GM12872 (cell line): ENCODE measurements at regions not wholly inside any gene's neighbourhood (a gene's known extent, or its start where the extent isn't known, plus 50 kb on each side); places are given as distances from the start of the nearest gene placed in this dataset.

Experiments
- TF ChIP-seq, protein P1 (sequence below): IDR thresholded peaks from 3 replicates; pipeline ENCODE4 v1.5.1; 2011; ENCODE audit warnings: low read depth, mild to moderate bottlenecking, low read length, moderate library complexity; ENCODE audit not compliant: insufficient read depth

GRCh38 chr2:176577054-176577453 is 307.8 kb downstream of the MTX2 start:
- TF ChIP-seq, protein P1, sequence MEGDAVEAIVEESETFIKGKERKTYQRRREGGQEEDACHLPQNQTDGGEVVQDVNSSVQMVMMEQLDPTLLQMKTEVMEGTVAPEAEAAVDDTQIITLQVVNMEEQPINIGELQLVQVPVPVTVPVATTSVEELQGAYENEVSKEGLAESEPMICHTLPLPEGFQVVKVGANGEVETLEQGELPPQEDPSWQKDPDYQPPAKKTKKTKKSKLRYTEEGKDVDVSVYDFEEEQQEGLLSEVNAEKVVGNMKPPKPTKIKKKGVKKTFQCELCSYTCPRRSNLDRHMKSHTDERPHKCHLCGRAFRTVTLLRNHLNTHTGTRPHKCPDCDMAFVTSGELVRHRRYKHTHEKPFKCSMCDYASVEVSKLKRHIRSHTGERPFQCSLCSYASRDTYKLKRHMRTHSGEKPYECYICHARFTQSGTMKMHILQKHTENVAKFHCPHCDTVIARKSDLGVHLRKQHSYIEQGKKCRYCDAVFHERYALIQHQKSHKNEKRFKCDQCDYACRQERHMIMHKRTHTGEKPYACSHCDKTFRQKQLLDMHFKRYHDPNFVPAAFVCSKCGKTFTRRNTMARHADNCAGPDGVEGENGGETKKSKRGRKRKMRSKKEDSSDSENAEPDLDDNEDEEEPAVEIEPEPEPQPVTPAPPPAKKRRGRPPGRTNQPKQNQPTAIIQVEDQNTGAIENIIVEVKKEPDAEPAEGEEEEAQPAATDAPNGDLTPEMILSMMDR: no peak

DNA sequence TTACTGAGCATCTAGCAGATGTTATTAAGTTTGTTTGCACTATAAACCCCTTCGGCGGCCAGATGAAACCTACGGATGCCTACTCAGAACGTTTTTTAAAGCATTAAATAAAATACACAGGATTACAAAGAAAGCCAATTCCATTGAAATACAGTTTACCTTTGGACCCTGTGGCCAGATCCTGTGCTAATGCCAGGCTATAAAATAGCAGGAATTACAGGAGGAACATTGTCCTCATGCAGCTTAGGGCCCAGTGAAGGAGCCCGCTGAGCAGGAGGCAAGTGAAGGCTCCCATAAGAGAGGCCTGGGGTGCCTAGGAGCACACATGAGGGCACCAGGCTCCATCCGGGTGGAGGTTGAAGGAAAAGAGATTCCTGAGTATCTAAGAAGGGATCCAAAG is 310.4 kb downstream of the MTX2 start:
- TF ChIP-seq, protein P1: no peak

- TF ChIP-seq, protein P1: no peak
Observed at GRCh38 chr2:176581557-176582165, 312.4 kb downstream of the MTX2 start.

GRCh38 chr2:176582176-176582575 is 312.9 kb downstream of the MTX2 start:
- TF ChIP-seq, protein P1: no peak

DNA sequence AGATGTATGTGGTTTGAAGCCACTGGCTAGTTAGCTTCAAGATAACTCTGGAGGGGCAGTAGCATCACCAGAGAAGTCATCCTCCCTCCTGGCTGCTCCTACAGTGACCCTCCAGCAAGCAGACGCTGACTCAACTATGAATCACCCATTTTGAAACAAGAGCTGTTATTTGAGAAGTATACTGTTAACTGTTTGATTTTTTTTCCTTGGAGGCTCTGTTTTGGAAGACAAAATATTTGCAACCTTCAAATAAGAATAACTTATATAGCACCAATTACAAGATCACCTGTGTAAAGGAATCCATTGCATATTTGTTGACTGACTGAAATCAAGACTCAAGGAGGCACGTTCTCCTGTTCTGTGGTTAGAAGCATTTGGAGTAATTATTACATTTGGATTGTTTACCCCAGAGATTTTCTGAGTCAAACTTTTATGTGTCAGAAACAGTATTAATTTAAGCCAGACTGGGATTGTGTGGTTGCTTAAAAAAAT is 313.8 kb downstream of the MTX2 start:
- TF ChIP-seq, protein P1: no peak

- TF ChIP-seq, protein P1: no peak
Observed at GRCh38 chr2:176583607-176584006, 314.4 kb downstream of the MTX2 start.

- TF ChIP-seq, protein P1: no peak
Observed at GRCh38 chr2:176584333-176584732, 315.1 kb downstream of the MTX2 start.

- TF ChIP-seq, protein P1: no peak
Observed at GRCh38 chr2:176585291-176585690, 316.0 kb downstream of the MTX2 start.
